HG02642 (cell line): ENCODE measurements at regions not wholly inside any gene's neighbourhood (a gene's known extent, or its start where the extent isn't known, plus 50 kb on each side); places are given as distances from the start of the nearest gene placed in this dataset.

ENCODE experiments used
- ATAC-seq: cut with Tn5 transposase; IDR thresholded peaks from one replicate; pipeline ENCODE4 v1.9.1; 2021; ENCODE audit warnings: mild to moderate bottlenecking; ENCODE audit not compliant: unreplicated experiment, poor library complexity

GRCh38 chr9:109830545-109830944 is 50.5 kb downstream of the PALM2AKAP2 start:
- no peak for ATAC-seq

DNA sequence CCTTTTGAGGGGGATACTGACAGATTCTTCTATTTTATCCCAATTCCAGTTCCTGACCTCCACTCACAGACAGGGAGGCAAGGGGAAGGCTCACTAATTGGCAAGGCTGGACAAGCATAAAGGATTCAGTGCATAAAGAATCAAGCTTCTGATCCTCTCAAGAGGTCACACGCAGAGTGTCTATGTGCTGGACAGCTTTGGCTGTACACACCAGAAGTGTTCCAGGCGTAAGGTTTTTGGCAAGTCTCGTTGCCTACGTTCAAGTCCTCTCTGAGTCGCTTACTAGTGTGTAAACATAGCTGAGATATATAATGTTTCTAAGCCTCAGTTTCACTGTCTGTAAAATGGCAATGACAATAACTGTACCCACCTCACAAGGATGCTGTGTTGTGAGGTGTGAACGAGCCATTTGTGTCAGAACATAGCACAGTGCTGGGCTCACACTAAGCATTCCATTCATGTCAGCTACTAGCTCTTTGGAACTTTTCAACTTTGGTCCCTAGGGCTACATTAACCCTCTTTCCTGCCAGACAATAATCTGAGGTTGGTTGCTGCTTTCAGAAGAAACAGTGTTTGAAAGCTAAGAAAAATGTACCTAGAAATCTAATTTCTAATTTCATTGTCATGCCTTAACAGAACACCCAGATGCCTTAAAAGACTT is 52.1 kb downstream of the PALM2AKAP2 start:
- no peak for ATAC-seq

DNA sequence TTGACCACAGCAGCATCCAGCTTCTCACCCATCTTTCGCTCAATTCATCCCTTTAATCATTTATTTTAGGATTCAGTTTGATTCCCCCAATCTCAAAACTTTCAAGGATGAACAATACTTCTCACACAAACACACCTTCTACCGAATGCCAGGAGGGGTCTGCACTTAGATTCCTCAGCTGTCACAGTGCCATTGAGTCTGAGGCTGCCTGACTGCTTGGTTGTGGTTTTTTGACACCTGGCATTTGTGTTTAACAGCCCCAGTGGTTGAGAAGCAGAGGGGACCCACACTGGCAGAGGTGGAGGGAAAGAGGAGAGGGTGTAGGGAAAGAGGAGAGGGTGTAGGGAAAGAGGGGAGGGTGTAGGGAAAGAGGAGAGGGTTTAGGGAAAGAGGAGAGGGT is 54.9 kb downstream of the PALM2AKAP2 start:
- ATAC-seq, result no peak

DNA sequence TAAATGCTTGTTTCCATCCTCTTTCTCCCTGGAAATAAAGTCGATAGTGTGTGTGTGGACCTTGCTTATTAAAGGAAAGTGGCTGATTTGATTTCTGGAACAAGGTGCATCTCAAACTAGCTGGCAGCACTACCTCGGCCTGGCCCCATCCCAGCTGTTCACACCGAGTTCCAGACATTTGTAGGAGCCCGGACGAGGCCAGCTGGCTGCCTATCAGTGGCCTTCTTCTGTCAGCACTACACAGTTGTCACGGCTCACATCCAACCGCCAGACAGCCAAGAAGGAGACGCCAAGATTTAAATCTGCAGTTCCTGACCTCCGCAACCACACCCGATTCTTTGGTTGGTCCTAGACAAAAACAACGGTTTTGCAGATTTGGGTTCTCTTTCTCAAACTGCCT is 63.6 kb downstream of the PALM2AKAP2 start:
- no peak for ATAC-seq

DNA sequence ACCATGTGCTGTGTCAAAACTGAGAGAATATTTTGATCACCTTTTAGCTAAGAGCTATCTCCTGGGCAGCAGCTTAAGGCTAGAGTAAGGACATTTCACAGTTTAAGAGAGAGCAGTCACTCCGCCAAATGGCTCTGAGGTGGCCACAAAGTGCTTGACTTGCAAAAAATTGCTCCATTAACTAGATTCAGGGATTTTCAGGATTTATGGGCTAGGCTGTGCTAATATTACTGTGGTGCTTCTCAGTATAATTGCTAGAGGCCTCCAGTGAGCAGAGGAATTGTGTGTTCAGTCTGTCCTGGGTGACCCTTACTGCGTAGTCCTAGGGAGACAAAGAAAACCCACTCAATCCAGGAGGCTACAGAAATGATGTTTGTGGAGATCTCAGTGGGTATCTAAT is 65.2 kb downstream of the PALM2AKAP2 start:
- no peak for ATAC-seq

GRCh38 chr9:109846776-109847175 is 66.8 kb downstream of the PALM2AKAP2 start:
- ATAC-seq, result no peak

- ATAC-seq, result no peak
Measured at GRCh38 chr9:109852556-109852955, 72.6 kb downstream of the PALM2AKAP2 start.

DNA sequence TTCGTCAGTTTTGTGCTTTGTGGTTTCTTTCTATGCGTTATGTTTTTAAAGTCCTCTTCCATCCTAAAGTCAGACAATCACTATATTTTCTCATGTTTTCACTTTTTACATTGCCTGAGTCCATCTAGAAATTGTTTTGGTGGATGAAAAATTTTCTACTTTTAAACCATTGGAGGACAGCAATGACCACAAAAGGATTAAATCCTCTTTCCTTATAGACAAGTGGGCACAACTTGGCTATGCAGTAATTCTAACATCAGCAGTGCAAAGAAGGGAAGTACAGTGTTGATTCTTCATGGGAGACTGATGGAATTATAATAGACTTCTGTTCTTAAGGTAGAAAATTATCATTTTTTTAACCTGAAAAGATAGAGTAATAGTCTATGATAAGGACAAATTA is 75.5 kb downstream of the PALM2AKAP2 start:
- ATAC-seq, result no peak

DNA sequence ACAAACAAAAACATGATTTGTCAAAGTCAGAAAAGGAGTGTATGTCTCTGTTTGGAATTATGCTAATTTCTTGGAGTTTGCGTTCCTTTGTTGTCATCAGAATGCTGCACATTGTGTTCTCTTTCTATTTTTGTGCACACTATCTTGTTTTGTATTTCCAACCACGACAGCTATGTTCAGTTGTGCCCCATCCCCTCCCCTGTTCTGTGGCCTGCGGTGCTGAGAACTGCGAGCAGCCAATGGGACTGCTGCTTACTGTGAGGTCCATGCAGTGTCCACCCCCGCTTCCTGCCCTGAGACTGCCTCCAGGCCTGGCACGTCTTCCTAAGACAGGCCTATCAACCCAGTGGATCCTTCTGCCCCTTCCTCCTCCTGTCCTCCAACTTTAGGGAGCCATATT is 76.8 kb downstream of the PALM2AKAP2 start:
- no peak for ATAC-seq

DNA sequence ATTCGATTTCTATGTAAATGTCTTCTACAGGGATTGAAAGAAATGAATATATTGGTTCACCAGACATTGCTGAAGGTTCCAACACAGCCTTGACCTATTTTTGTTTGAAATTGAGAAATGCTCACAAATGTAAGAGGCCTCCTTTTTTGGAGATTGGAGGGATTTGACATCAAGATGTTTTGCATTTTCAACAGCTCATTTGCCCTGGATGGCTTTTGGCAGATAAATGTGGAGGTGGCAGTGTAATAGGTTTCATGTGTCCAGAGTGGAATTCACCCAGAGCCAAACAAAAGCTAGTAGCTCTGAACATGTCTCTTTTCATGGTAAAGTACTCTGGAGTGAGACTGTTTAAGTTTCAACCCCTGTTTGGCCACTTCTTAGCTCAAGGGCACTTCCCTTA is 77.3 kb downstream of the PALM2AKAP2 start:
- no peak for ATAC-seq

DNA sequence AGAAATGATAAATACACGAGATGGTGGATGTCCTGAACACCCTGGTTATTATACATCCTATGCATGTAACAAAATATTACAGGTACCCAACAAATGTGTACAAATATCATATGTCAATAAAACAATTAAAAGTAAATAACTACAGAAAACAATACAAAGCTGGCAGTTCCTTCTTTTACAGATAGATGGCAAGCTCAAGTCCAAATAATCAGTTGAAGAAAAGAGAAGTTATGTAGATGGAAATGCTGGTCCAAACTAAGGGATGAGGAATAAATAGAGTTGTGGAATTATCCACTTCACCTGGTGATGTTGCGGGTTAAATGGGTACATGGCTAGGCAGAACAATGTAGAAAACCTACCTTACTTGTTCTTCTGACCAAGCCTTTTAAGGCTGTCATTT is 79.4 kb downstream of the PALM2AKAP2 start:
- ATAC-seq, result no peak

DNA sequence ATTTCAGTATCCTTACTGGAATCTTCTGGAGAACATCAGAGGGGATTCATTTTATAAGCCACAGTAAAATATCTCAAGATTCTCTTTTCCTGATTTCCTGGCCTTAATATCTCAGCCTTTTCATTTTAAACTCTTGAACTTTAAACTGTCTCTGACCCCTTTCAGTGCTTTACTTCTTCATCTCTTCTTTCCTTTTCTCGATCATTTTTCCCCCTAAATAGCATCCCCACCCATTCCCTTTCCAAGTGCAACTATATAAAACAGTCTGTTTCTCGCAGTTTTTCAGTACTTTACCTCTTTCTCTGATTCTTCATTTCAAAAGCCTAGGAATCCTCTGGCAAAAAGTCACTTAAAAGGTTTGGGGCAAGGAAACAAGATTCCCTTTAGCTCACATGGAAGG is 80.5 kb downstream of the PALM2AKAP2 start:
- ATAC-seq, result no peak

DNA sequence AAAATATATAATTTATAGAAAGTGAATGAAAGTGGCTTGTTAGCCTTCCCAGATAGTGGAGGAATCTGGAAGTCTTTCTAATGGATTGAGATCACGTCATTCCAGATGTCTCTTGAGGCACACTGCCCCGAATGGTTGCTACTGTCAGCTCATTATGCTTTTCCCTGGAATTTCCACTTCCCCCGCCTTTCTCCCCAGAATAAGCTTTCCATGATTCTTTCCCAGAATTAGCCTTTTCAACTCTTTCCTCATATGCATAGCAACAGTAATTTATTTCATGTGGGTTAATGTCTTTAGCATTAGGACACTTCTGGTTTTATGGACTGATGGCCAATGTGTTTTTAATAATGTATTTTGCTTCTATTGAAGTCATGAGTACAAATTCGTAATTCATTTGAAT is 81.5 kb downstream of the PALM2AKAP2 start:
- ATAC-seq, result no peak

DNA sequence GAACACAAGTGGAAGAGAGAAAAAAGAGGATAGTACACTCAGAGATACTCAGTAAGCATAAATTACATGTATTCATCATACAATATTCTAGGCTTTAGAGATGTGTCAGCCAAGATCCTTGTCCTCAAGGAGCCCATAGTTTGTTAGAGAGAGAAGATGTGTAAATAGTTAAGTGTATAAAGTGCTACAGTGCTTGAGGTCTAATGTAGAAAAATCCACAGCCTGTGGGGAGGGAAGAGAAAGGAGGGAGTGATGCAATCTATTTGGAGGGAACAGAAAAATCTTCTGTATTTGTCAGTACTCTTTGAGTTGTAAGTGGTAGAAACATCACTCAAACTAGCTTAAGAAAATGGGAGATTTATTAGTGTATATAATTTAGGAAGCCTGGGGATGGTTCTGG is 81.9 kb downstream of the PALM2AKAP2 start:
- no peak for ATAC-seq

DNA sequence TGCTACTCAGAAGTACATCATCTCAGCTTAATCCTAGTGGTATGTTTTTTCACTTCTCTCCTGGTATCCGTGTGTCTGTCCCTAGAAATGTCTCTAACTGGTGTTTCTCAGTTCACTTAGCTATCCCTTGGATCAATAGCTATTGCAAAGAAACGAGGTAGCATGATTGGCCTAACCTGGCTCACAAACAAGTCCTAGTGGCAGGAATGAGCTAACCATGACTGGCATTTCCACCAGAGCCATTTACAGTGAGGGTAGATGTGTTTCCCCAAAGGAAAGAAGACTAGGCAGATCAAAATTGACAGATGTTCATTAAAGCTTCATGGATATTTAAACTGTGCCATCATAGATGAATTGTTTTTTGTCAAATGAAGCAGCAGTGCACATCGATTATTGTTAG is 82.5 kb downstream of the PALM2AKAP2 start:
- no peak for ATAC-seq

DNA sequence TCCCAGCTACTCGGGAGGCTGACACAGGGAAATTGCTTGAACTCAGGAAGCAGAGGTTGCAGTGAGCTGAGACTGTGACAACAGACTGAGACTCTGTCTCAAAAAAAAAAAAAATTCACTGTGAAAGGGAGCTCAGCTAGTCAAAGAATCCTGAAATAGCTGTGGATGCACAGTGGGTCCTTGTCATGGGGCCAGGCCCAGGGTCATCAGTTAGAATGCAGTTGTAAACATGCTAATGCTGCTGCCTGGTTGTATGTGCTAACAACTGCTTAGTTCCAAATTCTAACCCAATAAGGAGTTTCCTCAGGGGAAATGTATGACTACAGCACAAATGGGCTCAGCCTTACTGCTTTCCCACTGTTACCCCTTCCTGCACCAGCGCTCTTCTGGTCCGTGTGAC is 84.0 kb downstream of the PALM2AKAP2 start:
- ATAC-seq, result no peak

- no peak for ATAC-seq
Measured at GRCh38 chr9:109865521-109865920, 85.5 kb downstream of the PALM2AKAP2 start.

DNA sequence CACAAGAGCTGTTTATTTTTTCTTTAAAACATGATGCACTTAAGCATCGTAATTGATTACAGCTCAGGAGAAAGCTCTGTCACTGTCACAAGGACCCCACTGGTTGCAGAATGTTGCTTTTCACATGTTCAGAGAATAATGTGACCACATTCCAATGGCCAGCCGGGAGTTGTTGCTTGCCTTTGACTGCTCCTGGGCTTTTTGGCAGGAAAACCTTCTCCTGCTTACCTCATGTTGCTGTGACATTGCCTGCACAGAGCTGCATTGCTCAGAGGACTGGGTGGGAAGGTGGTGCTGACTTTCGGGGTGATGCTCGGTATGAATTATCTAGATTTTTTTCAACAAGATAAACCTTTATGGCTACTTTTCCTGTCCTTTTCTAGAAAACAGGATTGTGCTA is 88.2 kb downstream of the PALM2AKAP2 start:
- ATAC-seq, result no peak

GRCh38 chr9:109868722-109869121 is 88.7 kb downstream of the PALM2AKAP2 start:
- no peak for ATAC-seq

GRCh38 chr9:109870365-109870764 is 90.4 kb downstream of the PALM2AKAP2 start:
- ATAC-seq, result no peak

GRCh38 chr9:109872901-109873300 is 92.9 kb downstream of the PALM2AKAP2 start:
- no peak for ATAC-seq

GRCh38 chr9:109875495-109876129 is 95.6 kb downstream of the PALM2AKAP2 start:
- no peak for ATAC-seq
